KOPT-K1 (cell line): ENCODE measurements at regions not wholly inside any gene's neighbourhood (a gene's known extent, or its start where the extent isn't known, plus 50 kb on each side); places are given as distances from the start of the nearest gene placed in this dataset.

Experiments
- H3K27ac ChIP-seq: fragments of 200-600 bp; sonication (generic); 2 replicates; pipeline ENCODE4 v1.5.1; 2016; ENCODE audit warnings: antibody characterized with exemption, mild to moderate bottlenecking, low read depth, low read length; ENCODE audit not compliant: poor library complexity, severe bottlenecking
- H3K36me3 ChIP-seq: fragments of 200-600 bp; sonication (generic); 2 replicates; pipeline ENCODE4 v1.5.1; 2017; ENCODE audit warnings: antibody characterized with exemption, mild to moderate bottlenecking, low read length, moderate library complexity; ENCODE audit not compliant: insufficient read depth
- H3K9me3 ChIP-seq: fragments of 200-600 bp; sonication (generic); 2 replicates; pipeline ENCODE4 v1.5.1; 2017; ENCODE audit warnings: antibody characterized with exemption, low read length, mild to moderate bottlenecking; ENCODE audit not compliant: insufficient read depth, poor library complexity, severe bottlenecking

- Histone ChIP-seq H3K27ac (no peak overlapping the region), H3K9me3 (no peaks in the 10 kb centered on the region), H3K36me3 (peaks cover 16% of the 10 kb centered on the region)
These were observed 87.1 kb downstream of the SOX4 start for GRCh38 chr6:21680611-21681010.

- Histone ChIP-seq H3K36me3 (peaks cover 17% of the 10 kb centered on the region; the same call in 1 of the 2 replicates), H3K27ac (no peak overlapping the region), H3K9me3 (peaks cover 10% of the 10 kb centered on the region)
These were observed 96.9 kb downstream of the SOX4 start for GRCh38 chr6:21690489-21690888.

GRCh38 chr6:21691685-21692346, 98.3 kb downstream of the SOX4 start:
- Histone ChIP-seq H3K36me3 (peaks cover 16% of the 10 kb centered on the region; the same call in 1 of the 2 replicates), H3K27ac (no peak overlapping the region), H3K9me3 (peaks cover 10% of the 10 kb centered on the region)

- Histone ChIP-seq H3K27ac (no peak overlapping the region), H3K36me3 (peaks cover 7% of the 10 kb centered on the region; the same call in 1 of the 2 replicates), H3K9me3 (peaks cover 5% of the 10 kb centered on the region)
These were observed 99.2 kb downstream of the SOX4 start for GRCh38 chr6:21692721-21693120.

GRCh38 chr6:21694168-21694567, 100.6 kb downstream of the SOX4 start:
- no peak overlapping the region for H3K27ac ChIP-seq
- no peaks in the 10 kb centered on the region for H3K9me3 ChIP-seq
- 0 out of 2 replicates have a peak, but pooled peaks cover 3% of the 10 kb centered on the region for H3K36me3 ChIP-seq

- no peaks in the 10 kb centered on the region for H3K36me3 ChIP-seq
- no peak overlapping the region for H3K27ac ChIP-seq
- no peaks in the 10 kb centered on the region for H3K9me3 ChIP-seq
These were observed 114.2 kb downstream of the SOX4 start for GRCh38 chr6:21707524-21708319.

- no peak overlapping the region for H3K27ac ChIP-seq
- no peaks in the 10 kb centered on the region for H3K36me3 ChIP-seq
- no peaks in the 10 kb centered on the region for H3K9me3 ChIP-seq
These were observed 114.7 kb downstream of the SOX4 start for GRCh38 chr6:21708320-21708580.

- no peaks in the 10 kb centered on the region for H3K9me3 ChIP-seq
- no peak overlapping the region for H3K27ac ChIP-seq
- H3K36me3 ChIP-seq: no peaks in the 10 kb centered on the region
These were observed 116.7 kb downstream of the SOX4 start for GRCh38 chr6:21710216-21710615.

- H3K36me3 ChIP-seq: no peaks in the 10 kb centered on the region
- H3K9me3 ChIP-seq: no peaks in the 10 kb centered on the region
- no peak overlapping the region for H3K27ac ChIP-seq
These were observed 117.5 kb downstream of the SOX4 start for GRCh38 chr6:21710908-21711627.

GRCh38 chr6:21712213-21712612, 118.7 kb downstream of the SOX4 start:
- Histone ChIP-seq H3K36me3 (no peaks in the 10 kb centered on the region), H3K27ac (no peak overlapping the region), H3K9me3 (no peaks in the 10 kb centered on the region)

GRCh38 chr6:21713481-21713880, 119.9 kb downstream of the SOX4 start:
- H3K27ac ChIP-seq: no peak overlapping the region
- H3K9me3 ChIP-seq: peaks cover 1% of the 10 kb centered on the region
- no peaks in the 10 kb centered on the region for H3K36me3 ChIP-seq

- H3K9me3 ChIP-seq: peaks cover 10% of the 10 kb centered on the region
- H3K36me3 ChIP-seq: no peaks in the 10 kb centered on the region
- H3K27ac ChIP-seq: no peak overlapping the region
These were observed 121.6 kb downstream of the SOX4 start for GRCh38 chr6:21715180-21715579.

- H3K9me3 ChIP-seq: peaks cover 10% of the 10 kb centered on the region
- no peaks in the 10 kb centered on the region for H3K36me3 ChIP-seq
- peak overlapping the region; percentile 62 for H3K27ac ChIP-seq
These were observed 129.0 kb downstream of the SOX4 start for GRCh38 chr6:21722510-21722909.

GRCh38 chr6:21726676-21727075, 133.1 kb downstream of the SOX4 start:
- peak overlapping the region; percentile 25 for H3K27ac ChIP-seq
- no peaks in the 10 kb centered on the region for H3K9me3 ChIP-seq
- H3K36me3 ChIP-seq: no peaks in the 10 kb centered on the region

GRCh38 chr6:21728141-21728540, 134.6 kb downstream of the SOX4 start:
- Histone ChIP-seq H3K27ac (no peak overlapping the region), H3K36me3 (no peaks in the 10 kb centered on the region), H3K9me3 (no peaks in the 10 kb centered on the region)
